Gastrocnemius medialis (tissue), 4 donors: ENCODE measurements at regions not wholly inside any gene's neighbourhood (a gene's known extent, or its start where the extent isn't known, plus 50 kb on each side); places are given as distances from the start of the nearest gene placed in this dataset.

Experiments
- CTCF ChIP-seq, 5 experiments: fragments of 450-650 bp in 3 of 5; fragments of 200-600 bp in 2 of 5; sonication (generic) in 2 of 5; IDR thresholded peaks in 4 of 5; conservative IDR thresholded peaks in 1 of 5; 1 replicate in 4 of 5; 2 replicates in 1 of 5; pipeline ENCODE4 v1.5.1; 2016 to 2019; ENCODE audit warnings: antibody characterized with exemption in 5 of 5, mild to moderate bottlenecking in 3 of 5, moderate library complexity in 3 of 5
- POLR2A ChIP-seq, 2 donors: fragments of 450-650 bp; IDR thresholded peaks; one replicate each; pipeline ENCODE4 v1.6.1; 2017; ENCODE audit warnings: antibody characterized with exemption in 2 of 2, mild to moderate bottlenecking in 2 of 2, moderate library complexity in 2 of 2

- TF ChIP-seq CTCF (IDR thresholded peaks at IDR 0.05 in 4 of 5, conservative IDR thresholded peaks at IDR 0.05 in 1 of 5) (no peak), POLR2A (IDR thresholded peaks at IDR 0.05) (no peak)
Measured at GRCh38 chr17:79182176-79183042, 107.8 kb downstream of the ENGASE start.
